IMR-90 (cell line): ENCODE measurements at regions not wholly inside any gene's neighbourhood (a gene's known extent, or its start where the extent isn't known, plus 50 kb on each side); places are given as distances from the start of the nearest gene placed in this dataset.

Experiments used
- CHD1 ChIP-seq: IDR thresholded peaks from 2 replicates; pipeline ENCODE4 v1.6.1; 2012; ENCODE audit warnings: low read depth, low read length, improper control_type of control experiment
- CTCF ChIP-seq: conservative IDR thresholded peaks from 2 replicates; pipeline ENCODE4 v1.5.1; 2012; ENCODE audit warnings: mild to moderate bottlenecking, low read depth, low read length, improper control_type of control experiment
- MAZ ChIP-seq: IDR thresholded peaks from 2 replicates; pipeline ENCODE4 v1.6.1; 2012; ENCODE audit warnings: low read depth, mild to moderate bottlenecking, low read length, improper control_type of control experiment, moderate library complexity, borderline replicate concordance
- POLR2A ChIP-seq: IDR thresholded peaks from 2 replicates; pipeline ENCODE4 v1.6.1; 2012; ENCODE audit warnings: mild to moderate bottlenecking, low read depth, low read length
- RCOR1 ChIP-seq: IDR thresholded peaks from 2 replicates; pipeline ENCODE4 v1.6.1; 2012; ENCODE audit warnings: mild to moderate bottlenecking, low read length, improper control_type of control experiment; ENCODE audit not compliant: insufficient replicate concordance
- RFX5 ChIP-seq: IDR thresholded peaks from 2 replicates; pipeline ENCODE4 v1.8.0; 2012; ENCODE audit warnings: low read depth, mild to moderate bottlenecking, low read length, moderate library complexity
- SMC3 ChIP-seq: fragments of 150-350 bp; IDR thresholded peaks from 2 replicates; pipeline ENCODE4 v1.6.1; 2016; ENCODE audit warnings: low read depth, mild to moderate bottlenecking, antibody characterized with exemption, low read length, moderate library complexity
- USF2 ChIP-seq: fragments of 150-350 bp; IDR thresholded peaks from 2 replicates; pipeline ENCODE4 v1.6.1; 2017; ENCODE audit warnings: mild to moderate bottlenecking, antibody characterized with exemption, low read length, low read depth

- TF ChIP-seq SMC3 (no peak), CTCF (no peak), RFX5 (no peak), RCOR1 (no peak), USF2 (no peak), MAZ (no peak), POLR2A (no peak), CHD1 (no peak)
Observed at GRCh38 chr11:12585861-12586260, 88.4 kb upstream of the TEAD1 start.
